Esophagus squamous epithelium (tissue), 5 donors: ENCODE measurements at regions not wholly inside any gene's neighbourhood (a gene's known extent, or its start where the extent isn't known, plus 50 kb on each side); places are given as distances from the start of the nearest gene placed in this dataset.

Experiments used
- DNase-seq: peaks from one replicate; lab custom pipeline; 2025; lab: John Stamatoyannopoulos, UW
- H3K27ac ChIP-seq, 4 donors: fragments of 200-600 bp; sonication (generic); one replicate each; pipeline ENCODE4 v1.5.1; 2016 to 2019; ENCODE audit warnings: mild to moderate bottlenecking in 1 of 4
- H3K27me3 ChIP-seq, 4 donors: fragments of 200-600 bp; sonication (generic); 1 replicate in 3 of 4; 2 replicates in 1 of 4; pipeline versions ENCODE4 v1.5.1 to v1.6.0; 2017 to 2021; ENCODE audit warnings: antibody characterized with exemption in 1 of 4
- H3K36me3 ChIP-seq, 3 donors: fragments of 200-600 bp; sonication (generic); one replicate each; pipeline ENCODE4 v1.5.1; 2016 to 2019
- H3K4me1 ChIP-seq, 3 donors: fragments of 200-600 bp; sonication (generic); one replicate each; pipeline ENCODE4 v1.5.1; 2017 to 2019
- H3K4me3 ChIP-seq, 4 donors: fragments of 200-600 bp; sonication (generic); 1 replicate in 3 of 4; 2 replicates in 1 of 4; pipeline ENCODE4 v1.5.1; 2016 to 2019; ENCODE audit warnings: mild to moderate bottlenecking in 2 of 4, moderate library complexity in 1 of 4
- H3K9me3 ChIP-seq, 3 donors: fragments of 200-600 bp; sonication (generic); one replicate each; pipeline ENCODE4 v1.5.1; 2016 to 2019
- POLR2A ChIP-seq, 4 donors: fragments of 450-650 bp; IDR thresholded peaks; one replicate each; pipeline ENCODE4 v1.6.1; 2017; ENCODE audit warnings: antibody characterized with exemption in 4 of 4, mild to moderate bottlenecking in 4 of 4, moderate library complexity in 3 of 4
- WGBS, 2 donors: methylation state at CpG; one replicate each; pipeline ENCODE4 v1.1.5; 2018; 5-methylcytosine and 5-hydroxymethylcytosine counted together
- intact Hi-C: fragments of 100-400 bp; cut with DNase I; formaldehyde crosslinking; loops from one replicate; pipeline ENCODE4 v1.15.0; 2022
- TF ChIP-seq, protein P1 (sequence below), 6 experiments: fragments of 450-650 bp in 4 of 6; fragments of 200-600 bp in 2 of 6; sonication (generic) in 2 of 6; IDR thresholded peaks; one replicate each; pipeline ENCODE4 v1.5.1; 2016 to 2019; ENCODE audit warnings: antibody characterized with exemption in 6 of 6, mild to moderate bottlenecking in 4 of 6, moderate library complexity in 4 of 6
- donor health status: DM: yes; HTN: yes; CAD: no.

DNA sequence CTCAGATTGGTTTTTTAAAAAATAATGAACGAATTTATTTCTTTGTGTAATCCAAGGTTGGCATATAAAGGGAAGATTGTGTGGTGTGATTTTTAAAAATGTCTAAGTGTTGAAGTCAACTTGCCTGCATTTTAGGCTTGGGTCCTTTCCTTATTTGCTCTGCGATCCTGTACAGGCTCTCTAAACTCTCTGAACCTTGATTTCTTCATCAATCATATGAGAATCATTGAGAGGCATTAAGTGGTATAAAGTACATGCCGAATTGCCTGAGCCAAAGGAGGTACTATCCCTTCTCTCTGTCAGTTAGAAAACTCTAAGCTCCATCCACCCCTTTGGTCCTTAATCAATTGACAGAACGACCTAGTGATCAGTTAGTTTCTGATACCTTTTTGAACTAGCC, 440.4 kb upstream of the MEX3C start:
- no peak overlapping the region for H3K4me3 ChIP-seq
- H3K9me3 ChIP-seq: no peaks in the 10 kb centered on the region
- H3K4me1 ChIP-seq: no peaks in the 10 kb centered on the region
- intact Hi-C loops: no loop called here
- no peak for DNase-seq
- WGBS, 2 donors: 57 to 62% methylated on average over 4 of the region's 4 CpGs
- H3K27me3 ChIP-seq: no peaks in the 10 kb centered on the region
- no peaks in the 10 kb centered on the region for H3K36me3 ChIP-seq
- no peak for TF ChIP-seq POLR2A (IDR thresholded peaks at IDR 0.05)
- TF ChIP-seq, protein P1, sequence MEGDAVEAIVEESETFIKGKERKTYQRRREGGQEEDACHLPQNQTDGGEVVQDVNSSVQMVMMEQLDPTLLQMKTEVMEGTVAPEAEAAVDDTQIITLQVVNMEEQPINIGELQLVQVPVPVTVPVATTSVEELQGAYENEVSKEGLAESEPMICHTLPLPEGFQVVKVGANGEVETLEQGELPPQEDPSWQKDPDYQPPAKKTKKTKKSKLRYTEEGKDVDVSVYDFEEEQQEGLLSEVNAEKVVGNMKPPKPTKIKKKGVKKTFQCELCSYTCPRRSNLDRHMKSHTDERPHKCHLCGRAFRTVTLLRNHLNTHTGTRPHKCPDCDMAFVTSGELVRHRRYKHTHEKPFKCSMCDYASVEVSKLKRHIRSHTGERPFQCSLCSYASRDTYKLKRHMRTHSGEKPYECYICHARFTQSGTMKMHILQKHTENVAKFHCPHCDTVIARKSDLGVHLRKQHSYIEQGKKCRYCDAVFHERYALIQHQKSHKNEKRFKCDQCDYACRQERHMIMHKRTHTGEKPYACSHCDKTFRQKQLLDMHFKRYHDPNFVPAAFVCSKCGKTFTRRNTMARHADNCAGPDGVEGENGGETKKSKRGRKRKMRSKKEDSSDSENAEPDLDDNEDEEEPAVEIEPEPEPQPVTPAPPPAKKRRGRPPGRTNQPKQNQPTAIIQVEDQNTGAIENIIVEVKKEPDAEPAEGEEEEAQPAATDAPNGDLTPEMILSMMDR (IDR thresholded peaks at IDR 0.05): no peak
- no peak overlapping the region for H3K27ac ChIP-seq

DNA sequence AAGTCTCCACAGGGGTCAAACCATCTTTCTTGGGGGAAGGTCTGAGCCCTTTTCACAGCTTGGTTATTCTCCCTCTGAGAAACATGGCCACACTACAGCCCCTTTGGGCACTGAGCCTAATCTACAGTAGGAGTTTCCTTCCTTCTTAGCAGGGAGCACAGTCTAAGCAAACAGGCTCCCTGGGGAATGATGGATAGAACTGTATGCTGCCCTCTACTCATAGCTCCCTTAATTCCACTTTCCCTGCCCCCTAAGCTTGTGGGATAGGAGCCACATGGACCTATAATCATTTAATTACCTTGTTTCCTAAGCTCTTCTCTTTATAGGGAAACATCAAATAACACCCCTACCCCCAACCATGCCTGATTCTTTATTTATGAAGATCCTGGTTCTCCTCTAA, 442.1 kb upstream of the MEX3C start:
- no peak for DNase-seq
- TF ChIP-seq, protein P1 (IDR thresholded peaks at IDR 0.05): no peak
- TF ChIP-seq POLR2A (IDR thresholded peaks at IDR 0.05): no peak
- Histone ChIP-seq H3K36me3 (no peaks in the 10 kb centered on the region), H3K27me3 (no peaks in the 10 kb centered on the region), H3K4me1 (no peaks in the 10 kb centered on the region), H3K9me3 (no peaks in the 10 kb centered on the region), H3K27ac (no peak overlapping the region), H3K4me3 (no peak overlapping the region)
- intact Hi-C loops: no loop called here

DNA sequence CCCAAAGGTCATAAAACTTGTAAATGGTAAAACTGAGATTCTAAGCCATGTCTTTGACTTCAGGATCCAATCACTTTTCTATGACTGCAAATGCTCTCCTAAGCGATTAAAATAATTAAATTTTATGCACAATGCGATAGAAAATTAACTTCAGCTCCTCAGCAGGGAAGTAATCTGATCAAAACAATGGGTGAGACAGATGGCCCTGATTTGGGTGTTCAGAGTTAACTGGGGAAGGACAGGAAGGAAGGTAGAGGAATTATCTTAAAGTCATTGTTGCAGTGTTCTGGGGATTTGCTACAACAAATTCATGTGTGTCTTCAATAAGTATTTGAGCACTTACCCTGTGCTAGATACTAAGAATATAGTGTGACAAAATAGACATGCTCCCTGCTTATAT, 446.0 kb upstream of the MEX3C start:
- DNase-seq: no peak
- H3K36me3 ChIP-seq: no peaks in the 10 kb centered on the region
- H3K4me3 ChIP-seq: no peak overlapping the region
- H3K27me3 ChIP-seq: no peaks in the 10 kb centered on the region
- 66 to 92% methylated on average over 2 of the region's 2 CpGs for WGBS, 2 donors
- TF ChIP-seq, protein P1 (IDR thresholded peaks at IDR 0.05): no peak
- intact Hi-C loops: no loop called here
- H3K9me3 ChIP-seq: no peaks in the 10 kb centered on the region
- no peaks in the 10 kb centered on the region for H3K4me1 ChIP-seq
- no peak overlapping the region for H3K27ac ChIP-seq

DNA sequence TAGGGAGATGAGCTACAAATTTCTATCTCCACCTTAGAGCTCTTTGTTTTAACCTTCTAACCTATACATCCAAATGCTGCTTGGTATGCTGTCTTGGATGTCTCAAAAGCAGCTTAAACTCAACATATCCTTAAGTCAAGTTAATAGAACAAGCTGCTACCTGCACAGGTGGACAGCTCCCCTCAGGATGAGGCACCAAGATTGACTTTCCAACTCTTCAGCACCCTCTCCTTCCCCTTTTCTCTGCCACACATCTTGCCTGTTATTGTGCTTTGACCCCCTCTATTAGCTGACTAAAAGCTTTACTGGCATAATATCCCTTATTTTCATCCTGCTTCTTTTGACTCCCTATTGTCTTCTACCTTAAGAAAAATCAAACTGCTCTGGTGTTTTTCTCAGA, 448.1 kb upstream of the MEX3C start:
- intact Hi-C loops: no loop called here
- no peaks in the 10 kb centered on the region for H3K27me3 ChIP-seq
- H3K27ac ChIP-seq: no peak overlapping the region
- H3K9me3 ChIP-seq: no peaks in the 10 kb centered on the region
- DNase-seq: no peak
- H3K4me3 ChIP-seq: no peak overlapping the region
- H3K36me3 ChIP-seq: no peaks in the 10 kb centered on the region
- TF ChIP-seq, protein P1 (IDR thresholded peaks at IDR 0.05): no peak
- no peak for TF ChIP-seq POLR2A (IDR thresholded peaks at IDR 0.05)
- H3K4me1 ChIP-seq: no peaks in the 10 kb centered on the region

DNA sequence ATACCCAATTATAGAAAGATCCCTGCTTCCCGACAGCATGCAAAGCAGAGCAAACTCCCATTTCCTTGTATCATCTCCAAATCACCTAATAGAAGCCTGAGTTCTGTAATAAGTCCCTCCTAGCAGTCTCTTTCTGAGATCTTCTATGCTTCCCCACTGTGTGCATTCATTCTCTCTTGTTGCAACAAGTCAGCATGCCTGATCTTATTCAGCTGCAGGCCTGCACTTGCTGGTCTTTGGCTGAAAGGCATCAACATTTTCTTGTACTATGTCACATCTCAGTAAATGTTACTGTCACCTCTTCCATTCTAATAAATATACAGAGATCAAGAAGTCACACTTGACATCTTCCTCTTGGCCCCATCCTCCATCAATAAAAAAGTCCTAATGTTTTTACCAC, 449.9 kb upstream of the MEX3C start:
- DNase-seq: no peak
- TF ChIP-seq, protein P1 (IDR thresholded peaks at IDR 0.05): no peak
- TF ChIP-seq POLR2A (IDR thresholded peaks at IDR 0.05): no peak
- Histone ChIP-seq H3K4me3 (no peak overlapping the region), H3K9me3 (no peaks in the 10 kb centered on the region), H3K36me3 (no peaks in the 10 kb centered on the region), H3K4me1 (no peaks in the 10 kb centered on the region), H3K27ac (no peak overlapping the region), H3K27me3 (no peaks in the 10 kb centered on the region)
- intact Hi-C loops: no loop called here
- 71 to 73% methylated on average over 1 of the region's 1 CpG for WGBS, 2 donors
